Stimulated activated naive CD4-positive, alpha-beta T cell treated with Interleukin-2 at 50 U/mL for 16 hours (primary cell): ENCODE measurements at regions not wholly inside any gene's neighbourhood (a gene's known extent, or its start where the extent isn't known, plus 50 kb on each side); places are given as distances from the start of the nearest gene placed in this dataset.
"Not testable (repeated sequence)": the region's sequence is repeated elsewhere in the genome, so short reads cannot be mapped to it uniquely, and the experiment has no call there.

ENCODE experiments used
- DNase-seq: peaks from one replicate; lab custom pipeline; 2025; lab: John Stamatoyannopoulos, UW

GRCh38 chr13:90872491-90873025, 474.9 kb upstream of the MIR17HG start:
- DNase-seq, result no peak

DNA sequence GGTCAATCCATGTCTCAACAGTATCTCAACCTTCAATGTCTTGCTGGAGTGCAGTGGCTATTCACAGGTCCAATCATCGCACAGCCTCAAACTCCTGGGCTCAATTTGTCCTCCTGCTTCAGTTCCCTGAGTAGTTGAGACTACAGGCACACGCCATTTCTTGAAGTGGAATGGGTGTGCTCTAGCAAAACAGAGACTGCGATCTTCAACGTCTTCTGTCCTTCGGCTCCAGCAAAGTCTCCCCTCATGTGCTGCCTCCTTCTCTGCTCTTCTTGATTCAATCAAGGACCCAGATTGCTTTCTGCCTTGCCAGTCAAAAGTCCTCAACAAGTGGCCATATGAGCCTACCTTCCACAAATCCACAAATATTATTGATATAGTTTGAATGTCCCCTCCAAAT, 466.7 kb upstream of the MIR17HG start:
- DNase-seq, result no peak

- no peak for DNase-seq
Measured at GRCh38 chr13:90882551-90882950, 464.9 kb upstream of the MIR17HG start.

DNA sequence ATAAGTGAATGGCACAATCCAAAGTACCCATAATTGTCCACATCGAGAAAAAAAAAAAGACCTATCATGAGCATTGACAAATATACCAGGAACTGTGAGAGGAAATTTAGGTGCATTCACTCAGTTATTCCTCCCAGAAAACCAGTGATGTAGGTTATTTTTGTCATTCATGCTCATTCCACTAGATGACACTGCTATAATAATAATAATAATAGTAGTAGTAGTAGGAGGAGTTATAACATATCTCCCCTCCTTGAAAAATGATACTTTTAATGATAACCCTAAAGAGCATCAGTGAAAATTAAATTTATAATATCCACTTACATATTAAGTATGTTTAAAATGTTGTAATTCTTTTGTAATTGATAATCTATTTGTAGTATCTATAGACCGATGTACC, 463.9 kb upstream of the MIR17HG start:
- DNase-seq, result no peak

DNA sequence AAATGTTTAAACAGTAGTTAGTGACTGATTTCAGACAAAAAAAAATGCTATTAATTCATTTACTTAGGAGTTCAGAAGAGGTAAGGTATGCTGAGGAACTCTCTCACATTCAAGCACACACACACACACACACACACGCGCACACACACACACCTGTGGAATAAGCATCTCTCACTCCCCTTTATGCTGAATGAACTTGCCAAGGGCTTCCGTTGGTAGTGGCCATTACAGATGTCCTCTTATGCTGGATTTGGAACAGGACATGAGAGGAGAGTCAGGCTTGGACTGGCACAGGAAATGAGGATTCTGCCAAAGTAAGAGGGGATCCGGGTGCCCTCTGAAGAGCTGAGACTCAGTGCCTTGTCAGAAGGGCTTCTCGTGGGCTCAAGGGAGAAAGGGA, 463.4 kb upstream of the MIR17HG start:
- DNase-seq, result no peak

GRCh38 chr13:90889906-90890834, 457.3 kb upstream of the MIR17HG start:
- no peak for DNase-seq

GRCh38 chr13:90891329-90891728, 456.2 kb upstream of the MIR17HG start:
- no peak for DNase-seq

GRCh38 chr13:90893199-90893598, 454.3 kb upstream of the MIR17HG start:
- not testable (repeated sequence) for DNase-seq

DNA sequence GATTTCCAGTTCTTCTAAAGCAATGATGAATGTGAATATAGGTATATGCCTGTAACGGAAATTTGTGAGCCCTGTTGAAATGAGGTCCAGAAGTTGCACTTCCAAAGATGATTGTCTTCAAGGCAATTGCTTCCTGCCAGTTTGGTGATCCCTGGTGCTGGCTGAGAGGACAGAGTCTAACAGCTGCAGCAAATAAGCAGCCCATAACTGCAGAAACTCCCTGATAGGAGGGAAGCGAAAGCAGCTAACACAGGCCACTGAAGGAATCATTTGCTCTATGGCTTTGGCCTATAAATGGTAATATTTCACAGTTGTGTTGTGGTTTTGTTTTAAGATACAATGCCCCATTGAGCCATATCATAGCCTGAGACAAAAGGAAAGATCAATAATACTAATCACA, 451.5 kb upstream of the MIR17HG start:
- no peak for DNase-seq

- DNase-seq, result no peak
Measured at GRCh38 chr13:90898811-90899210, 448.7 kb upstream of the MIR17HG start.

- no peak for DNase-seq
Measured at GRCh38 chr13:90899416-90899815, 448.1 kb upstream of the MIR17HG start.

DNA sequence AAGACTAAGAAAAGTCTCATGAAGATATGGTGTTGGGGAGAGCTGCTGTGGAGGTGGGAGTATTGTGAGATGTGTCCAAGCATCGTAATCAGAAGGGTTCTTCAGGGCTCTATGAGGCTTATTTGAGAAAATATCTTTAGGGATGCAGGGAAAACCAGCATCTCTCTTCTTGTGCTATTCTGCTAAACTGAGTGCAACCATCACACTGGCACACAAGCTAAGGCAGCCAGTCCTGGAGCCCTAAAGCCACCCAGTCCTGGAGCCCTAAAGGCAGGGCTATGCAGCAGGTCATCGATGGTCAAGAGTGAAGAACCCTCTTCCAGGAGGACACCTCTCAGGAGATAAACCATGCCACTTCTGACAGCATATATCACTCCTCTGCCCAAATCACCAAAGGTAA, 445.2 kb upstream of the MIR17HG start:
- DNase-seq, result no peak

DNA sequence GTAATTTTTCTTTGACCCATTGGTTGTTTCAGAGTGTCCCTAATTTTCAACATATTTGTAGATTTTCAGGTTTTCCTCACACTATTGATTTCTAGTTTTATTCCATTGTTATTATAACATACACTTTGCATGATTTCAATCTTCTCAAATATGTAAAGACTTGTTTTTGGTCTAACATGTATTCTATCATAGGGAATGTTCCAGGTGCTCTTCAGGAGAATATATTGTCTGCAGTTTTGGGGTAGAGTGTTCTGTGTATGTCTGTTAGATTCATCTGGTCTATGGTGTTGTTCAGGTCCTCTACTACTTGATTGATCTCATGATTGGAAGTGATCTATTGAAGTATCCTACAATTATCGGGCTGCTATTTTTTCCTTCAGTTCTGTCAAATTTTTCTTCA, 440.9 kb upstream of the MIR17HG start:
- no peak for DNase-seq

DNA sequence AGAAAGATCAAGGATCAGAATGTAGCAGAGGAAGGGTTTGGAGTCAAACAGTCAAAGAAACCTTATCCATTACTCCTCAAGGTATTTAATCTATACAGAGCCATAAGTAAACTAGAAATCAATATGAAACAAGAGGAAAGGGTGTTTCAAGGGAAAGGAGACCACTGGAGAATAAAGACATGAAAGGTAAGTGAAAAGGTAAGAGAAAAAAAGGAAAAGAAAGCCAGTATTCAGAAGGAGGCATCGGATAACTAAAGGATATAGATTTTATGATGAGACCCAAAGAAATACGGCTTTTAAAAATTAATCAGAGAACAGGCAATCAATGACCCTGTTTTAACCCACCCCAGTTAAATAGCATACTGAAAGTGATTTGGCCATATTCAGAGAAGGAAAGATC, 438.7 kb upstream of the MIR17HG start:
- DNase-seq, result no peak

DNA sequence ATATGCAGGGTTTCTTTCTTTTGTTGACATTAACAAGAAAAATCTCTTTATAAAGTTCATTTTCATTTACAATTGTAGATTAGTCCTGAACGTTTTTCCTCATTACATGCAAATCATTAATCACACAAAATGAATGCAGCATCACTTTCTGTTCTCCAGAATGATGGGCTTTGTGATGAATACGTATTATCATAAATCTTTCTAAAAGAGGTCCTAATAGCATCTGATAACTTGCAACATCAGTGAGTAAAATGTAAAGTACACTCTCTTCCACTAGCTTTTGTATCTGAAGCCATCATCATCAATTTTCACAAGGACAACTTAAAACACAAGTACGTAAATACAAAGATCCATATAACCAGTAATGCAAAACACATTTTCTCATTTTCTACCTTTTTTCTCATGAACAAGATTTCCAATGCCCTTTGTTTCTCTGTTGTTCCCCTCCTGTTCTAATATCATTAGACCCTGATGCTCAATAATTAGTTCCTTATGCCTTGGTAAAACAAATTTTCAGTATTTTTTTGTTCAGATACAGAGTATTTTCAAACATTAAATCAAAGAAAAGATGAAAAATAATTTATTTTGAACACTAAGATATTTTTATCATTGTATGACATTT, 437.4 kb upstream of the MIR17HG start:
- no peak for DNase-seq

DNA sequence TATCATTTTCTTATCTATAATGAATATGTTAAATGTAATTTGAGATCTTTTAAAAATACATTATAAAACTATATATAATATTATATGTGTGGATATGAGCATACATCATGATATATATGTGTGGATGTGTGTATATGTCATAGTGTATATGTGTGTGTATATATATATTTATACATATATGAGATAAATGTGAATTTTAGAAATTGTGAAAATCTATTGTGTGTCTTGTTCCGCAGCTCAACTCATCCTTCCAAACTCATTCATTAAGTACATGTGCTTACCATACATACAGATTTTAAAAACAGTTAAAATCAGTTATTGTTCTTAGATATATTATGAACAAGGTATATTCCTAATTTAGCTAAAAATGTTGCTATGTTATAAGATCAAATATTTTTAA, 435.2 kb upstream of the MIR17HG start:
- DNase-seq, result no peak

GRCh38 chr13:90918536-90918935, 429.0 kb upstream of the MIR17HG start:
- no peak for DNase-seq

DNA sequence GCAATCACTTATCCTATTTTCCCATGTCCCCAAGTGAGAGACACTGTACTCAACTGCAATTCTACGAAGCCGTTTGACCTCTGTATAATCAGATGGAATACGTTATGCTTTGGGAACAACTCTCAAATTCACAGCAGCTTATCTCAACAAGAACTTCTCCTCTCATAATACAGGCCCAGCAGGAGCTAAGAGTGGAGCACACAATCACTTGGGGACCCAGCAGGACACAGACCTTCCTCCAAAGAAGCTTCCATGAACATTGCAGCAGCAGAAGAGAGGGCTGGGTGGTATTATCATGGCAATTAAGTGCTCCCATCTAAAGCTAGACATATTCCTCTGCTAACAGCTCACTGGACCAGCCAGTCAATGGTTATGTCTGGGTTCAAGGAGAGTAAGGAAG, 428.3 kb upstream of the MIR17HG start:
- DNase-seq, result no peak

- no peak for DNase-seq
Measured at GRCh38 chr13:90926459-90926858, 421.0 kb upstream of the MIR17HG start.

- DNase-seq, result no peak
Measured at GRCh38 chr13:90928109-90928508, 419.4 kb upstream of the MIR17HG start.

- DNase-seq, result no peak
Measured at GRCh38 chr13:90933097-90933826, 414.2 kb upstream of the MIR17HG start.

DNA sequence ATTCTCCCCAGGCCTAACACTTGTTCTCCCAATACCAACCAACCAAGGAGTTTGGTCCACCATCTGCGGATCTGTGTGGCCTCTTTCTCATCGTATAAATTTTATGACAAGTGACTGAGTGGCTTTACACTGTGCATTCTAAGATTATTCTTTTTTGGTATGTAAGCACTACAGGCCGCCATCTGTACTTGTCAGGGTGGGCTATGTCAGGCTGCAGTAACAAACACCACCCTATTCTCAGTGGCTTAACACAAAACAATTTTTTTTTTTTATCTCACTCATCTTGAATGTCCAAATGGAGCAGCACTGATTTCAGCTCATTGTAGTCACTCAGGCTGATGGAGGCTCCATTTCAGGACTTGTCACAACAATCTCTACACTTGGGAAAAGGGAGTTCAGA, 412.7 kb upstream of the MIR17HG start:
- DNase-seq, result no peak

DNA sequence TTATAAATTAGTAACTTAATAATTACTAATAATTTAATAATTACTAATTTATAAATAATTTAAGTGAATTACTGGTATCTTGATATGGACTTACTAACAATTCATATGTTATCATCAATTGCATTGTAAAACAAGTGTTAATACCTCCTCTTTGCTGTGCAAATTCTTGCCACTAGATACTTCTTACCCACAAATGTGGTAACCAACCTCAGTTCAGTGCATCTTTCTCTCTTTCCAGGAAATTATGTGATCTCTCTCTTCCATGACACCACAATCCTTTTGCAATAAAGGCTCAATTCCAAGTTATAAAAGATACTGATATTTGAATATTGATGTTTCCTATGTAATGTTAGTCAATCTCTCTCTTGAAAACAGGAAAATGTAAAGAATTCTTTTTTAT, 408.6 kb upstream of the MIR17HG start:
- no peak for DNase-seq
